ENCODE measurements at regions not wholly inside any gene's neighbourhood (a gene's known extent, or its start where the extent isn't known, plus 50 kb on each side); places are given as distances from the start of the nearest gene placed in this dataset.

GRCh38 chr5:103668281-103668680 lies 105.7 kb upstream of the NUDT12 start:
- POLR2A ChIA-PET: interaction anchor here (0.7 kb wide), 1 partner anchor 90 kb away, joined by 5 read pairs; no protein-coding TSS in a partner anchor
- CTCF ChIA-PET: interaction anchor here (1.0 kb wide), 1 partner anchor 18 kb away, joined by 3 read pairs; no protein-coding TSS in a partner anchor
- TF ChIP-seq ZNF785 (tag by site-specific recombination; IDR thresholded peaks at IDR 0.05) (no peak), HOXD13 (CRISPR knock-in tag; IDR thresholded peaks at IDR 0.05; ENCODE audit: borderline replicate concordance) (no peak), ZNF558 (tag by site-specific recombination; IDR thresholded peaks at IDR 0.05) (no peak), ZNF549 (tag by site-specific recombination; IDR thresholded peaks at IDR 0.05) (no peak), ZNF398 (tag by site-specific recombination; IDR thresholded peaks at IDR 0.05) (no peak), ZNF677 (tag by site-specific recombination; IDR thresholded peaks at IDR 0.05) (no peak), ZBTB17 (tag by site-specific recombination; IDR thresholded peaks at IDR 0.05) (no peak), SP7 (tag by site-specific recombination; IDR thresholded peaks at IDR 0.05) (no peak), SP2 (tag by site-specific recombination; IDR thresholded peaks at IDR 0.05) (no peak), ZNF518A (tag by site-specific recombination; conservative IDR thresholded peaks at IDR 0.05; ENCODE audit: low read depth) (no peak), ZNF513 (tag by site-specific recombination; IDR thresholded peaks at IDR 0.05) (no peak), BCL11B (tag by site-specific recombination; IDR thresholded peaks at IDR 0.05; ENCODE audit: low read depth) (no peak), ZSCAN30 (tag by site-specific recombination; IDR thresholded peaks at IDR 0.05) (no peak)
- no peak overlapping the region for H3K27ac ChIP-seq (ENCODE audit: extremely low read depth, low read depth, low read length)
- no peaks in the 10 kb centered on the region; the same call in 1 of the 2 replicates for H3K4me1 ChIP-seq (ENCODE audit: control insufficient read depth, insufficient read depth, low read length)
- no peaks in the 10 kb centered on the region for H3K36me3 ChIP-seq (ENCODE audit: control insufficient read depth in 2 of 2, insufficient read depth in 1 of 2, low read length in 2 of 2)
- H3K4me3 ChIP-seq (ENCODE audit: low read depth, low read length): no peak overlapping the region
- no peaks in the 10 kb centered on the region for H3K9me3 ChIP-seq (ENCODE audit: control insufficient read depth, insufficient read depth, low read depth, low read length)

- TF ChIP-seq PRDM10 (tag by site-specific recombination; IDR thresholded peaks at IDR 0.05) (no peak), ZNF473 (tag by site-specific recombination; IDR thresholded peaks at IDR 0.05) (no peak), ZNF704 (tag by site-specific recombination; IDR thresholded peaks at IDR 0.05) (no peak), ZNF10 (tag by site-specific recombination; IDR thresholded peaks at IDR 0.05) (no peak), IKZF3 (tag by site-specific recombination; IDR thresholded peaks at IDR 0.05) (no peak), ZNF174 (tag by site-specific recombination; IDR thresholded peaks at IDR 0.05) (no peak)
- ChIA-PET CTCF (no interaction called here), POLR2A (no interaction called here)
- H3K4me1 ChIP-seq (ENCODE audit: control insufficient read depth, insufficient read depth, low read length): no peaks in the 10 kb centered on the region; the same call in 1 of the 2 replicates
- H3K36me3 ChIP-seq (ENCODE audit: control insufficient read depth in 2 of 2, insufficient read depth in 1 of 2, low read length in 2 of 2): no peaks in the 10 kb centered on the region
- H3K9me3 ChIP-seq (ENCODE audit: control insufficient read depth, insufficient read depth, low read depth, low read length): no peaks in the 10 kb centered on the region
- no peak overlapping the region for H3K27ac ChIP-seq (ENCODE audit: extremely low read depth, low read depth, low read length)
- H3K4me3 ChIP-seq (ENCODE audit: low read depth, low read length): no peak overlapping the region
Measured at GRCh38 chr5:103667068-103667467, 104.5 kb upstream of the NUDT12 start.

Measured in HEK293 (cell line).